AG04449 (cell line): ENCODE measurements at regions not wholly inside any gene's neighbourhood (a gene's known extent, or its start where the extent isn't known, plus 50 kb on each side); places are given as distances from the start of the nearest gene placed in this dataset.

Source experiments
- CTCF ChIA-PET: fragments of 350-600 bp; formaldehyde crosslinking; extraction: SDS; loops from one replicate; lab custom pipeline; 2021; ENCODE audit warnings: antibody characterized with exemption; lab: Yijun Ruan, JAX
- POLR2A ChIA-PET: fragments of 400-600, 350-600 bp; formaldehyde crosslinking; extraction: SDS; loops from one replicate; lab custom pipeline; 2020; ENCODE audit warnings: antibody characterized with exemption, inconsistent platforms; lab: Yijun Ruan, JAX
- DNase-seq: peaks from one replicate; pipeline ENCODE4 v3.0.0-alpha.2; 2010; ENCODE audit warnings: low read depth, low spot score
- H3K4me3 ChIP-seq: 2 replicates; pipeline ENCODE4 v1.5.1; 2011; ENCODE audit warnings: low read depth, mild to moderate bottlenecking, control low read depth, low read length
- CTCF ChIP-seq: IDR thresholded peaks from one replicate; pipeline ENCODE4 v1.5.1; 2011; ENCODE audit warnings: mild to moderate bottlenecking, moderate library complexity, low read length, control low read depth, inconsistent platforms; ENCODE audit not compliant: insufficient read depth; ENCODE audit errors: missing control alignments

- CTCF ChIA-PET: no interaction called here
- DNase-seq: no peak
- TF ChIP-seq CTCF: no peak
These were observed 979.3 kb downstream of the GLUD2 start for GRCh38 chrX:122026665-122027064.

GRCh38 chrX:122046226-122046625 is 998.8 kb downstream of the GLUD2 start:
- no peak overlapping the region for H3K4me3 ChIP-seq
- DNase-seq: no peak
- ChIA-PET CTCF (no interaction called here), POLR2A (no interaction called here)
- no peak for TF ChIP-seq CTCF

More at GRCh38 chrX:122026665-122027064, 979.3 kb downstream of the GLUD2 start:
- POLR2A ChIA-PET: no interaction called here
- no peak overlapping the region for H3K4me3 ChIP-seq

- no peak for TF ChIP-seq CTCF
- H3K4me3 ChIP-seq: no peak overlapping the region
- POLR2A ChIA-PET: no interaction called here
- DNase-seq: no peak
- CTCF ChIA-PET: no interaction called here
These were observed 999.4 kb downstream of the GLUD2 start for GRCh38 chrX:122046815-122047214.

- TF ChIP-seq CTCF: no peak
- ChIA-PET POLR2A (no interaction called here), CTCF (no interaction called here)
- no peak for DNase-seq
- no peak overlapping the region for H3K4me3 ChIP-seq
These were observed 999.9 kb downstream of the GLUD2 start for GRCh38 chrX:122047261-122047660.

GRCh38 chrX:122055460-122055859 is 1008.0 kb downstream of the GLUD2 start:
- CTCF ChIA-PET: no interaction called here
- POLR2A ChIA-PET: no interaction called here

GRCh38 chrX:122055979-122056715 is 1008.7 kb downstream of the GLUD2 start:
- ChIA-PET CTCF (no interaction called here), POLR2A (no interaction called here)
- no peak overlapping the region for H3K4me3 ChIP-seq
- DNase-seq: no peak
- no peak for TF ChIP-seq CTCF

More at GRCh38 chrX:122055460-122055859, 1008.0 kb downstream of the GLUD2 start:
- no peak for DNase-seq
- no peak for TF ChIP-seq CTCF
- no peak overlapping the region for H3K4me3 ChIP-seq
